Amniotic epithelial cell (primary cell): ENCODE measurements at regions not wholly inside any gene's neighbourhood (a gene's known extent, or its start where the extent isn't known, plus 50 kb on each side); places are given as distances from the start of the nearest gene placed in this dataset.

Experiments
- DNase-seq: peaks from one replicate; pipeline ENCODE4 v3.0.0-alpha.2; 2010; ENCODE audit warnings: low read depth

GRCh38 chr4:189377569-189377968 lies 563.1 kb upstream of the FRG1 start:
- no peak for DNase-seq

- DNase-seq = no peak
These were observed 555.6 kb upstream of the FRG1 start for GRCh38 chr4:189385098-189385497.

- DNase-seq = no peak
These were observed 555.1 kb upstream of the FRG1 start for GRCh38 chr4:189385579-189385978.

- no peak for DNase-seq
These were observed 544.2 kb upstream of the FRG1 start for GRCh38 chr4:189396435-189396834.

GRCh38 chr4:189404271-189404670 lies 536.4 kb upstream of the FRG1 start:
- no peak for DNase-seq

- no peak for DNase-seq
These were observed 531.5 kb upstream of the FRG1 start for GRCh38 chr4:189409158-189409557.

GRCh38 chr4:189414021-189414420 lies 526.7 kb upstream of the FRG1 start:
- no peak for DNase-seq

GRCh38 chr4:189420572-189420971 lies 520.1 kb upstream of the FRG1 start:
- no peak for DNase-seq

GRCh38 chr4:189436207-189436606 lies 504.5 kb upstream of the FRG1 start:
- no peak for DNase-seq

GRCh38 chr4:189440716-189441115 lies 500.0 kb upstream of the FRG1 start:
- DNase-seq = no peak

GRCh38 chr4:189443341-189443740 lies 497.3 kb upstream of the FRG1 start:
- no peak for DNase-seq

GRCh38 chr4:189445613-189446012 lies 495.1 kb upstream of the FRG1 start:
- DNase-seq = no peak

- no peak for DNase-seq
These were observed 476.9 kb upstream of the FRG1 start for GRCh38 chr4:189463734-189464133.

- no peak for DNase-seq
These were observed 446.3 kb upstream of the FRG1 start for GRCh38 chr4:189494407-189494806.

GRCh38 chr4:189497516-189497915 lies 443.2 kb upstream of the FRG1 start:
- DNase-seq = no peak

GRCh38 chr4:189497996-189498395 lies 442.7 kb upstream of the FRG1 start:
- DNase-seq = no peak

- no peak for DNase-seq
These were observed 442.2 kb upstream of the FRG1 start for GRCh38 chr4:189498457-189498856.

GRCh38 chr4:189499696-189500095 lies 441.0 kb upstream of the FRG1 start:
- no peak for DNase-seq

GRCh38 chr4:189500970-189501369 lies 439.7 kb upstream of the FRG1 start:
- no peak for DNase-seq

- no peak for DNase-seq
These were observed 437.7 kb upstream of the FRG1 start for GRCh38 chr4:189502841-189503435.

- DNase-seq = no peak
These were observed 436.5 kb upstream of the FRG1 start for GRCh38 chr4:189504220-189504619.

GRCh38 chr4:189505380-189505779 lies 435.3 kb upstream of the FRG1 start:
- no peak for DNase-seq

GRCh38 chr4:189506080-189506479 lies 434.6 kb upstream of the FRG1 start:
- DNase-seq = no peak

- no peak for DNase-seq
These were observed 433.6 kb upstream of the FRG1 start for GRCh38 chr4:189507060-189507459.

GRCh38 chr4:189510601-189511000 lies 430.1 kb upstream of the FRG1 start:
- DNase-seq = no peak
